MCF 10A (cell line): ENCODE measurements at regions not wholly inside any gene's neighbourhood (a gene's known extent, or its start where the extent isn't known, plus 50 kb on each side); places are given as distances from the start of the nearest gene placed in this dataset.

Experiments used
- BruUV-seq: library from RNA; stranded (reverse); fragments of 400-500 nt; replicated peaks from 2 replicates; lab custom pipeline; 2021; lab: Mats Ljungman, UMichigan
- CTCF ChIA-PET: fragments of 300-600 bp; sonication (Branson Sonifier 250); formaldehyde crosslinking; extraction: SDS; loops from one replicate; lab custom pipeline; 2021; ENCODE audit warnings: antibody characterized with exemption, inconsistent platforms; lab: Yijun Ruan, JAX
- POLR2A ChIA-PET: fragments of 300-600, 350-650 bp; sonication (Branson Sonifier 250); formaldehyde crosslinking; extraction: SDS; loops from one replicate; lab custom pipeline; 2020; ENCODE audit warnings: antibody characterized with exemption, inconsistent platforms; lab: Yijun Ruan, JAX
- DNase-seq: peaks from one replicate; pipeline ENCODE4 v3.0.0-alpha.2; 2018; ENCODE audit not compliant: unreplicated experiment
- H3K27ac Mint-ChIP-seq: one replicate; pipeline ENCODE4 v1.8.0; 2022; ENCODE audit warnings: mild to moderate bottlenecking, low read depth, mixed read lengths; ENCODE audit not compliant: unreplicated experiment
- H3K27me3 Mint-ChIP-seq: one replicate; pipeline ENCODE4 v1.8.0; 2022; ENCODE audit warnings: mixed read lengths; ENCODE audit not compliant: insufficient read depth, unreplicated experiment
- H3K36me3 Mint-ChIP-seq: one replicate; pipeline ENCODE4 v1.8.0; 2022; ENCODE audit warnings: mild to moderate bottlenecking, moderate library complexity, mixed read lengths; ENCODE audit not compliant: insufficient read depth, unreplicated experiment
- H3K4me1 Mint-ChIP-seq: one replicate; pipeline ENCODE4 v1.8.0; 2022; ENCODE audit warnings: mixed read lengths; ENCODE audit not compliant: insufficient read depth, unreplicated experiment
- H3K4me3 Mint-ChIP-seq: one replicate; pipeline ENCODE4 v1.8.0; 2022; ENCODE audit warnings: mild to moderate bottlenecking, moderate library complexity, mixed read lengths; ENCODE audit not compliant: unreplicated experiment
- H3K9me3 Mint-ChIP-seq: one replicate; pipeline ENCODE4 v1.8.0; 2022; ENCODE audit warnings: mixed read lengths; ENCODE audit not compliant: unreplicated experiment
- intact Hi-C: fragments of 100-400 bp; cut with micrococcal nuclease; formaldehyde crosslinking; loops from 2 replicates; pipeline ENCODE4 v1.14.1; 2022
- TF ChIP-seq, protein P1 (sequence below): fragments of 200-600 bp; IDR thresholded peaks from one replicate; pipeline ENCODE4 v1.8.0; 2022; ENCODE audit warnings: antibody characterized with exemption, mild to moderate bottlenecking; ENCODE audit not compliant: unreplicated experiment

DNA sequence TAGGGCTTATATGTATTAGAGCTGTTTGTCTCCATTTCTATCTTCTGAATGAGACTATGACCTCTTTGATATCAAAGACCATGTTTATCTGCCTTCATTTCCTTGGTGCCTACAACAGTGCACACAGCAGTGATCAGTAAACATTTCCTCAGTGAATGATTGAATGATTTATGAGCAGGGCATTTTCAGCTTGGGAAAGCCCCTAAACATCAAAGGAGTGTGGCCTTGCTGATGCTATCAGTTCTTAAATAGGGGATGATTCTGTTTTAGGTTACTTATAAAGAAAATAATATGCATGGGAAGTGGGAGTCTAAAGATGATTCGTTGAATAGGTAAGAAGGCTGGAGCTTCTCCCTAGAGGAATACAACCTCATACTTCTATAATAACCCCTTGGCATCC, 425.3 kb downstream of the ZNF521 start:
- intact Hi-C loops: no loop called here
- TF ChIP-seq, protein P1, sequence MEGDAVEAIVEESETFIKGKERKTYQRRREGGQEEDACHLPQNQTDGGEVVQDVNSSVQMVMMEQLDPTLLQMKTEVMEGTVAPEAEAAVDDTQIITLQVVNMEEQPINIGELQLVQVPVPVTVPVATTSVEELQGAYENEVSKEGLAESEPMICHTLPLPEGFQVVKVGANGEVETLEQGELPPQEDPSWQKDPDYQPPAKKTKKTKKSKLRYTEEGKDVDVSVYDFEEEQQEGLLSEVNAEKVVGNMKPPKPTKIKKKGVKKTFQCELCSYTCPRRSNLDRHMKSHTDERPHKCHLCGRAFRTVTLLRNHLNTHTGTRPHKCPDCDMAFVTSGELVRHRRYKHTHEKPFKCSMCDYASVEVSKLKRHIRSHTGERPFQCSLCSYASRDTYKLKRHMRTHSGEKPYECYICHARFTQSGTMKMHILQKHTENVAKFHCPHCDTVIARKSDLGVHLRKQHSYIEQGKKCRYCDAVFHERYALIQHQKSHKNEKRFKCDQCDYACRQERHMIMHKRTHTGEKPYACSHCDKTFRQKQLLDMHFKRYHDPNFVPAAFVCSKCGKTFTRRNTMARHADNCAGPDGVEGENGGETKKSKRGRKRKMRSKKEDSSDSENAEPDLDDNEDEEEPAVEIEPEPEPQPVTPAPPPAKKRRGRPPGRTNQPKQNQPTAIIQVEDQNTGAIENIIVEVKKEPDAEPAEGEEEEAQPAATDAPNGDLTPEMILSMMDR: no peak
- no peak overlapping the region for H3K4me3 Mint-ChIP-seq
- ChIA-PET POLR2A (no interaction called here), CTCF (interaction anchor here (0.6 kb wide), 1 partner anchor 1380 kb away, joined by 3 read pairs; no protein-coding TSS in a partner anchor)
- no peaks in the 10 kb centered on the region for H3K4me1 Mint-ChIP-seq
- no peaks in the 10 kb centered on the region for H3K36me3 Mint-ChIP-seq
- no peaks in the 10 kb centered on the region for H3K27me3 Mint-ChIP-seq
- BruUV-seq: no TSS peak
- H3K27ac Mint-ChIP-seq: no peak overlapping the region
- no peak for DNase-seq
- peaks cover 38% of the 10 kb centered on the region for H3K9me3 Mint-ChIP-seq

DNA sequence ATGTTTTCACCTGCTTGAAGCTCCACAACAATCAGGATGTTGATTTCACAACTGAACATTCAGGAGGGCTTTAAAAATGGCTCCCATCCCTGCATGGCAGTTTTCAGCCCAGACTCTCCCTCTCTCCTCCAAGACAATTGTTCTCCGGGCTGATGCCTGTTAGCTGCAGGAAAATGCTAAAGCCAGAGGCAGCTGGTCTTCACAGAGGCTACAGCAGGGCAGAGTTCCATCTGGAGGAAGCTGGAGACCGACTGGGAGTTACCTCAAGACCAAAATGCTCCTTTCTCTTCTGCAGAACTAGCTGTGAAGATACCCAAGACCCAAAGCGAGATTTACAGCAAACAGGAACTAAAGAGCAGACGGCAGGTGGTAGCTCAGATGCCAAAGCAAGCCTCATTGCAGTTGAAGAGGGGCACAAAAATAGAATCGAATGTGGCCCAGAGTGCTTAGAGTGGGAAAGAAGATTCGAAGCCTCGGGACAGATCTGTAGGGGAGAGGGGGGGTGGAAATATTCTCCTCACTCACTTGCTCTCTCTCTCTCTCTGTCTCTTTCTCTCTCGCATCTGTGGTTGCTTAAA, 423.6 kb downstream of the ZNF521 start:
- ChIA-PET CTCF (no interaction called here), POLR2A (no interaction called here)
- DNase-seq: no peak
- Mint-ChIP-seq H3K27ac (no peak overlapping the region), H3K9me3 (peaks cover 30% of the 10 kb centered on the region), H3K4me3 (no peak overlapping the region), H3K36me3 (no peaks in the 10 kb centered on the region), H3K27me3 (no peaks in the 10 kb centered on the region), H3K4me1 (no peaks in the 10 kb centered on the region)
- no TSS peak for BruUV-seq
- intact Hi-C loops: no loop called here
- TF ChIP-seq, protein P1: no peak

DNA sequence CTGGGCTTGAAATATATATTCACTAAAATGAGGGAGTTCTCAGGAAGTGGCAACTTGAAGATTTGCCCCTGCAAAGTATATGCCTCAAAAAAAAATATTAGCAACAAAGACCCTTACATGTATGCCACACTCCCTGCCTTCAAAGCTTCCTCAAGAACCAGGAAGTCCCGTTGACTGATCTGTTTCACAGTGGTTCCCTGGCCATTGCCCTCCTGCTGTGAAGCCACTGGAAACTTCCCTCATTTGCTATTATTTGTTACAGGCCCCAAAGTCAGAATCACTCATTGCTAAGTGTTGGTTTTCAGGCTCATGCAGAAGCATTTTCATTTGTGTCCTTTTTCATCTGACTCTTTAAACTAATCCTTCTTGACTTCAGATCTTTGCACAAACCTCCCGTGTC, 421.5 kb downstream of the ZNF521 start:
- no peak overlapping the region for H3K4me3 Mint-ChIP-seq
- no peaks in the 10 kb centered on the region for H3K36me3 Mint-ChIP-seq
- no peak overlapping the region for H3K27ac Mint-ChIP-seq
- ChIA-PET POLR2A (no interaction called here), CTCF (no interaction called here)
- H3K27me3 Mint-ChIP-seq: no peaks in the 10 kb centered on the region
- DNase-seq: no peak
- intact Hi-C loops: no loop called here
- no peaks in the 10 kb centered on the region for H3K4me1 Mint-ChIP-seq
- peaks cover 25% of the 10 kb centered on the region for H3K9me3 Mint-ChIP-seq
- no TSS peak for BruUV-seq
- TF ChIP-seq, protein P1: no peak

DNA sequence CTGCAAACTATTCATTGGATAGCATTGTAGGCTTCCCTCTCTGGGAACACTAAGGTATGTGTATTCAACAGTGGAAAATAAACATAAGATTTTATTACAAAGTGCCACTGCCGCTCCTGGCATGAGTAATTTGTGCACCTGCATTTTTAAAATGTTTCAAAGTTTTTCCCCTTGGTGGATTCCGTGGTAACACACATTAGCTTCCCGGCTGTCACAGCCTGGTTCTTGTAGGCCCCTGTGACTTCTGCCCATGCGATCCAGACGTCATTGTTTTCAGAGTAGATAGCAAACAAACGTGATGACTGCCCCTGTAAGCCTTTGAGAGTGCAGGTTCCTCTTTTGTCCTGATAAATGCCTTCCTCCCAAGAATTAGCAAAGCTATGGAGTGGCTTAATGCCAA, 421.0 kb downstream of the ZNF521 start:
- POLR2A ChIA-PET: no interaction called here
- BruUV-seq: no TSS peak
- CTCF ChIA-PET: interaction anchor here (0.6 kb wide), 1 partner anchor 278 kb away, joined by 4 read pairs; no protein-coding TSS in a partner anchor
- intact Hi-C loops: no loop called here
- H3K4me1 Mint-ChIP-seq: no peaks in the 10 kb centered on the region
- no peak for DNase-seq
- no peak overlapping the region for H3K4me3 Mint-ChIP-seq
- no peak overlapping the region for H3K27ac Mint-ChIP-seq
- no peaks in the 10 kb centered on the region for H3K27me3 Mint-ChIP-seq
- TF ChIP-seq, protein P1: no peak
- H3K36me3 Mint-ChIP-seq: no peaks in the 10 kb centered on the region
- peaks cover 25% of the 10 kb centered on the region for H3K9me3 Mint-ChIP-seq
